ENCODE measurements at regions not wholly inside any gene's neighbourhood (a gene's known extent, or its start where the extent isn't known, plus 50 kb on each side); places are given as distances from the start of the nearest gene placed in this dataset.

DNA sequence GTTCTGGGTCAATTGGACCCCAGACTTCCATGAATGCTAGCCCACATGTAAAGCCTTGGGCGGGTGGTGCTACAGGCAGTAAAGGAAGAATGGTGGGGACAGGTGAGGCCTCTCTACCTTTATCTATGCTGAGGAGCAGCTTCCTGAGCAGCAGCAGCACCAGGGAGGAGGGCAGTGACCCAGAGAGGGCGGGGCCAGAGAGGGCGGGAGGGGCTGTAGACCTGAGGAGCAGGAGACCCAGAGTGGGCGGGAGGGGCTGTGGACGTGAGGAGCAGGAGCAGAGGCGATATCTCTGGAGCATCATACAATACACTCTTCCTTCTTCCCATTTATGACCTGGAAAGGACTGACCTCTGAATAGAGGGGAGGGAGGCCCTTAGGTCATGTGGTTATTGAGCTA, 165.9 kb downstream of the MTRR start:
- TF ChIP-seq, protein P1, sequence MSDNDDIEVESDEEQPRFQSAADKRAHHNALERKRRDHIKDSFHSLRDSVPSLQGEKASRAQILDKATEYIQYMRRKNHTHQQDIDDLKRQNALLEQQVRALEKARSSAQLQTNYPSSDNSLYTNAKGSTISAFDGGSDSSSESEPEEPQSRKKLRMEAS (CRISPR knock-in tag; IDR thresholded peaks at IDR 0.05) = no peak
- TF ChIP-seq, protein P2, sequence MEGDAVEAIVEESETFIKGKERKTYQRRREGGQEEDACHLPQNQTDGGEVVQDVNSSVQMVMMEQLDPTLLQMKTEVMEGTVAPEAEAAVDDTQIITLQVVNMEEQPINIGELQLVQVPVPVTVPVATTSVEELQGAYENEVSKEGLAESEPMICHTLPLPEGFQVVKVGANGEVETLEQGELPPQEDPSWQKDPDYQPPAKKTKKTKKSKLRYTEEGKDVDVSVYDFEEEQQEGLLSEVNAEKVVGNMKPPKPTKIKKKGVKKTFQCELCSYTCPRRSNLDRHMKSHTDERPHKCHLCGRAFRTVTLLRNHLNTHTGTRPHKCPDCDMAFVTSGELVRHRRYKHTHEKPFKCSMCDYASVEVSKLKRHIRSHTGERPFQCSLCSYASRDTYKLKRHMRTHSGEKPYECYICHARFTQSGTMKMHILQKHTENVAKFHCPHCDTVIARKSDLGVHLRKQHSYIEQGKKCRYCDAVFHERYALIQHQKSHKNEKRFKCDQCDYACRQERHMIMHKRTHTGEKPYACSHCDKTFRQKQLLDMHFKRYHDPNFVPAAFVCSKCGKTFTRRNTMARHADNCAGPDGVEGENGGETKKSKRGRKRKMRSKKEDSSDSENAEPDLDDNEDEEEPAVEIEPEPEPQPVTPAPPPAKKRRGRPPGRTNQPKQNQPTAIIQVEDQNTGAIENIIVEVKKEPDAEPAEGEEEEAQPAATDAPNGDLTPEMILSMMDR (IDR thresholded peaks at IDR 0.05) = no peak
- TF ChIP-seq CREM (CRISPR knock-in tag; IDR thresholded peaks at IDR 0.05) (no peak), ESRRA (CRISPR knock-in tag; IDR thresholded peaks at IDR 0.05; ENCODE audit: borderline replicate concordance) (no peak), CREB1 (CRISPR knock-in tag; IDR thresholded peaks at IDR 0.05) (no peak), KAT7 (CRISPR knock-in tag; IDR thresholded peaks at IDR 0.05; ENCODE audit: borderline replicate concordance) (no peak)
- TF ChIP-seq, protein P3, sequence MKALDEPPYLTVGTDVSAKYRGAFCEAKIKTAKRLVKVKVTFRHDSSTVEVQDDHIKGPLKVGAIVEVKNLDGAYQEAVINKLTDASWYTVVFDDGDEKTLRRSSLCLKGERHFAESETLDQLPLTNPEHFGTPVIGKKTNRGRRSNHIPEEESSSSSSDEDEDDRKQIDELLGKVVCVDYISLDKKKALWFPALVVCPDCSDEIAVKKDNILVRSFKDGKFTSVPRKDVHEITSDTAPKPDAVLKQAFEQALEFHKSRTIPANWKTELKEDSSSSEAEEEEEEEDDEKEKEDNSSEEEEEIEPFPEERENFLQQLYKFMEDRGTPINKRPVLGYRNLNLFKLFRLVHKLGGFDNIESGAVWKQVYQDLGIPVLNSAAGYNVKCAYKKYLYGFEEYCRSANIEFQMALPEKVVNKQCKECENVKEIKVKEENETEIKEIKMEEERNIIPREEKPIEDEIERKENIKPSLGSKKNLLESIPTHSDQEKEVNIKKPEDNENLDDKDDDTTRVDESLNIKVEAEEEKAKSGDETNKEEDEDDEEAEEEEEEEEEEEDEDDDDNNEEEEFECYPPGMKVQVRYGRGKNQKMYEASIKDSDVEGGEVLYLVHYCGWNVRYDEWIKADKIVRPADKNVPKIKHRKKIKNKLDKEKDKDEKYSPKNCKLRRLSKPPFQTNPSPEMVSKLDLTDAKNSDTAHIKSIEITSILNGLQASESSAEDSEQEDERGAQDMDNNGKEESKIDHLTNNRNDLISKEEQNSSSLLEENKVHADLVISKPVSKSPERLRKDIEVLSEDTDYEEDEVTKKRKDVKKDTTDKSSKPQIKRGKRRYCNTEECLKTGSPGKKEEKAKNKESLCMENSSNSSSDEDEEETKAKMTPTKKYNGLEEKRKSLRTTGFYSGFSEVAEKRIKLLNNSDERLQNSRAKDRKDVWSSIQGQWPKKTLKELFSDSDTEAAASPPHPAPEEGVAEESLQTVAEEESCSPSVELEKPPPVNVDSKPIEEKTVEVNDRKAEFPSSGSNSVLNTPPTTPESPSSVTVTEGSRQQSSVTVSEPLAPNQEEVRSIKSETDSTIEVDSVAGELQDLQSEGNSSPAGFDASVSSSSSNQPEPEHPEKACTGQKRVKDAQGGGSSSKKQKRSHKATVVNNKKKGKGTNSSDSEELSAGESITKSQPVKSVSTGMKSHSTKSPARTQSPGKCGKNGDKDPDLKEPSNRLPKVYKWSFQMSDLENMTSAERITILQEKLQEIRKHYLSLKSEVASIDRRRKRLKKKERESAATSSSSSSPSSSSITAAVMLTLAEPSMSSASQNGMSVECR (CRISPR knock-in tag; IDR thresholded peaks at IDR 0.05; ENCODE audit: borderline replicate concordance) = no peak
- TF ChIP-seq, protein P4, sequence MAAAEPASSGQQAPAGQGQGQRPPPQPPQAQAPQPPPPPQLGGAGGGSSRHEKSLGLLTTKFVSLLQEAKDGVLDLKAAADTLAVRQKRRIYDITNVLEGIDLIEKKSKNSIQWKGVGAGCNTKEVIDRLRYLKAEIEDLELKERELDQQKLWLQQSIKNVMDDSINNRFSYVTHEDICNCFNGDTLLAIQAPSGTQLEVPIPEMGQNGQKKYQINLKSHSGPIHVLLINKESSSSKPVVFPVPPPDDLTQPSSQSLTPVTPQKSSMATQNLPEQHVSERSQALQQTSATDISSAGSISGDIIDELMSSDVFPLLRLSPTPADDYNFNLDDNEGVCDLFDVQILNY (CRISPR knock-in tag; IDR thresholded peaks at IDR 0.05) = no peak
- TF ChIP-seq, protein P5, sequence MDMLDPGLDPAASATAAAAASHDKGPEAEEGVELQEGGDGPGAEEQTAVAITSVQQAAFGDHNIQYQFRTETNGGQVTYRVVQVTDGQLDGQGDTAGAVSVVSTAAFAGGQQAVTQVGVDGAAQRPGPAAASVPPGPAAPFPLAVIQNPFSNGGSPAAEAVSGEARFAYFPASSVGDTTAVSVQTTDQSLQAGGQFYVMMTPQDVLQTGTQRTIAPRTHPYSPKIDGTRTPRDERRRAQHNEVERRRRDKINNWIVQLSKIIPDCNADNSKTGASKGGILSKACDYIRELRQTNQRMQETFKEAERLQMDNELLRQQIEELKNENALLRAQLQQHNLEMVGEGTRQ (CRISPR knock-in tag; IDR thresholded peaks at IDR 0.05) = no peak
- TF ChIP-seq, protein P6, sequence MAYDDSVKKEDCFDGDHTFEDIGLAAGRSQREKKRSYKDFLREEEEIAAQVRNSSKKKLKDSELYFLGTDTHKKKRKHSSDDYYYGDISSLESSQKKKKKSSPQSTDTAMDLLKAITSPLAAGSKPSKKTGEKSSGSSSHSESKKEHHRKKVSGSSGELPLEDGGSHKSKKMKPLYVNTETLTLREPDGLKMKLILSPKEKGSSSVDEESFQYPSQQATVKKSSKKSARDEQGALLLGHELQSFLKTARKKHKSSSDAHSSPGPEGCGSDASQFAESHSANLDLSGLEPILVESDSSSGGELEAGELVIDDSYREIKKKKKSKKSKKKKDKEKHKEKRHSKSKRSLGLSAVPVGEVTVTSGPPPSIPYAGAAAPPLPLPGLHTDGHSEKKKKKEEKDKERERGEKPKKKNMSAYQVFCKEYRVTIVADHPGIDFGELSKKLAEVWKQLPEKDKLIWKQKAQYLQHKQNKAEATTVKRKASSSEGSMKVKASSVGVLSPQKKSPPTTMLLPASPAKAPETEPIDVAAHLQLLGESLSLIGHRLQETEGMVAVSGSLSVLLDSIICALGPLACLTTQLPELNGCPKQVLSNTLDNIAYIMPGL (CRISPR knock-in tag; IDR thresholded peaks at IDR 0.05) = no peak
